ENCODE measurements at regions not wholly inside any gene's neighbourhood (a gene's known extent, or its start where the extent isn't known, plus 50 kb on each side); places are given as distances from the start of the nearest gene placed in this dataset.

- TF ChIP-seq CTCF (optimal IDR thresholded peaks at IDR 0.05 in 1 of 3, IDR thresholded peaks at IDR 0.05 in 1 of 3, conservative IDR thresholded peaks at IDR 0.05 in 1 of 3; ENCODE audit: extremely low read depth in 1 of 3, insufficient read depth in 2 of 3, low read length in 3 of 3) (no peak), EZH2 (IDR thresholded peaks at IDR 0.05; ENCODE audit: low read length) (no peak)
These were observed 288.7 kb downstream of the PAX1 start for GRCh38 chr20:21994203-21994602.
